Neural progenitor cell (in vitro differentiated cells): ENCODE measurements at regions not wholly inside any gene's neighbourhood (a gene's known extent, or its start where the extent isn't known, plus 50 kb on each side); places are given as distances from the start of the nearest gene placed in this dataset.
"Not testable (repeated sequence)": the region's sequence is repeated elsewhere in the genome, so short reads cannot be mapped to it uniquely, and the experiment has no call there.

ENCODE experiments used
- EZH2 ChIP-seq: fragments of 200-600 bp; sonication (generic); IDR thresholded peaks from 2 replicates; pipeline ENCODE4 v1.6.1; 2017; ENCODE audit warnings: antibody characterized with exemption, mild to moderate bottlenecking, moderate library complexity
- TF ChIP-seq, protein P1 (sequence below): fragments of 200-600 bp; sonication (generic); IDR thresholded peaks from 2 replicates; pipeline ENCODE4 v1.5.1; 2017; ENCODE audit warnings: antibody characterized with exemption, mild to moderate bottlenecking

GRCh38 chr2:132068407-132068806 lies 93.3 kb downstream of the ANKRD30BL start:
- not testable (repeated sequence) for TF ChIP-seq EZH2
- TF ChIP-seq, protein P1, sequence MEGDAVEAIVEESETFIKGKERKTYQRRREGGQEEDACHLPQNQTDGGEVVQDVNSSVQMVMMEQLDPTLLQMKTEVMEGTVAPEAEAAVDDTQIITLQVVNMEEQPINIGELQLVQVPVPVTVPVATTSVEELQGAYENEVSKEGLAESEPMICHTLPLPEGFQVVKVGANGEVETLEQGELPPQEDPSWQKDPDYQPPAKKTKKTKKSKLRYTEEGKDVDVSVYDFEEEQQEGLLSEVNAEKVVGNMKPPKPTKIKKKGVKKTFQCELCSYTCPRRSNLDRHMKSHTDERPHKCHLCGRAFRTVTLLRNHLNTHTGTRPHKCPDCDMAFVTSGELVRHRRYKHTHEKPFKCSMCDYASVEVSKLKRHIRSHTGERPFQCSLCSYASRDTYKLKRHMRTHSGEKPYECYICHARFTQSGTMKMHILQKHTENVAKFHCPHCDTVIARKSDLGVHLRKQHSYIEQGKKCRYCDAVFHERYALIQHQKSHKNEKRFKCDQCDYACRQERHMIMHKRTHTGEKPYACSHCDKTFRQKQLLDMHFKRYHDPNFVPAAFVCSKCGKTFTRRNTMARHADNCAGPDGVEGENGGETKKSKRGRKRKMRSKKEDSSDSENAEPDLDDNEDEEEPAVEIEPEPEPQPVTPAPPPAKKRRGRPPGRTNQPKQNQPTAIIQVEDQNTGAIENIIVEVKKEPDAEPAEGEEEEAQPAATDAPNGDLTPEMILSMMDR = not testable (repeated sequence)
